ENCODE measurements at regions not wholly inside any gene's neighbourhood (a gene's known extent, or its start where the extent isn't known, plus 50 kb on each side); places are given as distances from the start of the nearest gene placed in this dataset.

DNA sequence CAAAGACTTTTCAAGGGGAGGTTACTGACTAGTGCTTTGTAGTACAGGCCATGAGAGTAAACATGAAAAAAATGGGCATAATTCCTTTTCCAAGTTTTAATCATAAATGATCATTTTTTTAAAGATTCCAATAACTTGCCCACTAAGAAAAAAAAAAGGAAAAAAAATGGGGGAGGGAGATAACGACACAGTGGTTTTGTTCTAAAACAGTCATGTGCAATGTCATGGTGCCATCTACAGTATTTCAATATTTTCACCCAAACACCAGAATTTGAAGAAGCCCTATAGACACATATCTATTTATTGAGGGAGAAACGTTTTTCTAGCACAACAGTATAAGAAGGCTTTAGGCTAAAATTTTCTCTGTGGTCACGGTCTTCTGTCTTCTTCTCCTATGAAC lies 250.2 kb downstream of the LTN1 start:
- Histone ChIP-seq H3K9ac (ENCODE audit: control insufficient read depth, extremely low read depth, insufficient read depth, low read length) (no peak overlapping the region), H4K20me1 (ENCODE audit: control insufficient read depth, extremely low read depth, insufficient read depth, low read length) (no peaks in the 10 kb centered on the region), H3K79me2 (ENCODE audit: control insufficient read depth, insufficient read depth, low read length) (no peaks in the 10 kb centered on the region), H3K36me3 (ENCODE audit: control insufficient read depth in 2 of 2, extremely low read depth in 1 of 2, insufficient read depth in 2 of 2, low read length in 2 of 2) (no peaks in the 10 kb centered on the region), H3K9me3 (ENCODE audit: control insufficient read depth, low read depth, low read length) (no peaks in the 10 kb centered on the region), H3K4me1 (ENCODE audit: control insufficient read depth, extremely low read depth, insufficient read depth, low read length) (peaks cover 18% of the 10 kb centered on the region), H2AFZ (ENCODE audit: control insufficient read depth, low read length) (no peak overlapping the region), H3K4me3 (ENCODE audit: control insufficient read depth in 2 of 3, extremely low read depth in 1 of 3, insufficient read depth in 2 of 3, low read depth in 1 of 3, low read length in 3 of 3) (no peak overlapping the region), H3K9me1 (ENCODE audit: control insufficient read depth, extremely low read depth, insufficient read depth, low read length) (no peaks in the 10 kb centered on the region), H3K27me3 (ENCODE audit: control insufficient read depth, extremely low read depth, insufficient read depth, low read length) (no peaks in the 10 kb centered on the region), H3K4me2 (ENCODE audit: control insufficient read depth, extremely low read depth, insufficient read depth, low read depth, low read length) (no peak overlapping the region), H3K27ac (ENCODE audit: control insufficient read depth, insufficient read depth, low read length) (no peak overlapping the region)
- dilution Hi-C loops (cut with MboI; ENCODE audit: extremely low pct_ligation_motif_present, low sequenced_read_pairs), result no loop called here
- DNase-seq (ENCODE audit: low read depth, low spot score) (no peak), FAIRE-seq (no peak)
- TF ChIP-seq CTCF (optimal IDR thresholded peaks at IDR 0.05 in 1 of 3, IDR thresholded peaks at IDR 0.05 in 1 of 3, conservative IDR thresholded peaks at IDR 0.05 in 1 of 3; ENCODE audit: extremely low read depth in 1 of 3, insufficient read depth in 2 of 3, low read length in 3 of 3), result peak in 2 of 3 experiments; percentile 14 to 42
- no peak for TF ChIP-seq EZH2 (IDR thresholded peaks at IDR 0.05; ENCODE audit: low read length)

GRCh38 chr21:28740125-28740524 lies 252.6 kb downstream of the LTN1 start:
- TF ChIP-seq EZH2 (IDR thresholded peaks at IDR 0.05; ENCODE audit: low read length) (no peak), CTCF (optimal IDR thresholded peaks at IDR 0.05 in 1 of 3, IDR thresholded peaks at IDR 0.05 in 1 of 3, conservative IDR thresholded peaks at IDR 0.05 in 1 of 3; ENCODE audit: extremely low read depth in 1 of 3, insufficient read depth in 2 of 3, low read length in 3 of 3) (no peak)
- Histone ChIP-seq H3K9me1 (ENCODE audit: control insufficient read depth, extremely low read depth, insufficient read depth, low read length) (no peaks in the 10 kb centered on the region), H3K27ac (ENCODE audit: control insufficient read depth, insufficient read depth, low read length) (no peak overlapping the region), H3K9me3 (ENCODE audit: control insufficient read depth, low read depth, low read length) (no peaks in the 10 kb centered on the region), H3K27me3 (ENCODE audit: control insufficient read depth, extremely low read depth, insufficient read depth, low read length) (no peaks in the 10 kb centered on the region), H3K4me2 (ENCODE audit: control insufficient read depth, extremely low read depth, insufficient read depth, low read depth, low read length) (no peak overlapping the region), H4K20me1 (ENCODE audit: control insufficient read depth, extremely low read depth, insufficient read depth, low read length) (no peaks in the 10 kb centered on the region), H2AFZ (ENCODE audit: control insufficient read depth, low read length) (no peak overlapping the region), H3K4me1 (ENCODE audit: control insufficient read depth, extremely low read depth, insufficient read depth, low read length) (peaks cover 14% of the 10 kb centered on the region), H3K79me2 (ENCODE audit: control insufficient read depth, insufficient read depth, low read length) (no peaks in the 10 kb centered on the region), H3K9ac (ENCODE audit: control insufficient read depth, extremely low read depth, insufficient read depth, low read length) (no peak overlapping the region), H3K4me3 (ENCODE audit: control insufficient read depth in 2 of 3, extremely low read depth in 1 of 3, insufficient read depth in 2 of 3, low read depth in 1 of 3, low read length in 3 of 3) (no peak overlapping the region), H3K36me3 (ENCODE audit: control insufficient read depth in 2 of 2, extremely low read depth in 1 of 2, insufficient read depth in 2 of 2, low read length in 2 of 2) (no peaks in the 10 kb centered on the region)
- dilution Hi-C loops (cut with MboI; ENCODE audit: extremely low pct_ligation_motif_present, low sequenced_read_pairs), result no loop called here
- no peak for DNase-seq (ENCODE audit: low read depth, low spot score)
- FAIRE-seq, result no peak
